ENCODE measurements at regions not wholly inside any gene's neighbourhood (a gene's known extent, or its start where the extent isn't known, plus 50 kb on each side); places are given as distances from the start of the nearest gene placed in this dataset.

GRCh38 chr3:139227165-139227564, 116.7 kb upstream of the MRPS22 start:
- TF ChIP-seq CTCF (IDR thresholded peaks at IDR 0.05), result no peak
- no peak for TF ChIP-seq POLR2A (IDR thresholded peaks at IDR 0.05)
- TF ChIP-seq POLR2AphosphoS5 (IDR thresholded peaks at IDR 0.05), result no peak
- no peak for TF ChIP-seq EP300 (IDR thresholded peaks at IDR 0.05; ENCODE audit: low read depth)
